Activated CD4-positive, alpha-beta T cell treated with anti-CD3 and anti-CD28 coated beads, Interleukin-2, Interleukin-6, amounts not matched to agents 100 ng/mL and 50 ng/mL, durations not matched to agents 16 hours and 8 hours (primary cell): ENCODE measurements at regions not wholly inside any gene's neighbourhood (a gene's known extent, or its start where the extent isn't known, plus 50 kb on each side); places are given as distances from the start of the nearest gene placed in this dataset.
"Not testable (repeated sequence)": the region's sequence is repeated elsewhere in the genome, so short reads cannot be mapped to it uniquely, and the experiment has no call there.

Experiments
- DNase-seq: peaks from one replicate; pipeline ENCODE4 v3.0.0-alpha.2; 2020

DNA sequence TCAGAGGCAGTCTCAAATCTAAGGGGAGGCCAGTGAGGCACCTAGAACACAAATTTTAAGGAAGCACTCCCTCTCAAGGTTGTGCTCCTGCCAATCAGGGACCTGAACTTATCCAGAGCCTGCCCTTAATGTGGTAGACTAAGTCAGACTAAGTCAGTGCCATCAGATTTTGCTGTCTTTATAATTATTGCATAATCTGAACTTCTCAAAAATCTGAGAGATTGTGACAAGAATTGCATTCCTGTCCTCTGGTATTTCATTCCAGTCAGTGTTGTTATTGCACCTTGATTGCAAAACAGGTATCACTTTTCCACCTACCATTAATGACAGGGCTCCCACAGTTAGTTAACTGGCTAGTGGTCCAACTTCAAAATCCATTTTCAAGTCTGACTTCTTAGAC is 197.1 kb upstream of the HCN1 start:
- DNase-seq: no peak

DNA sequence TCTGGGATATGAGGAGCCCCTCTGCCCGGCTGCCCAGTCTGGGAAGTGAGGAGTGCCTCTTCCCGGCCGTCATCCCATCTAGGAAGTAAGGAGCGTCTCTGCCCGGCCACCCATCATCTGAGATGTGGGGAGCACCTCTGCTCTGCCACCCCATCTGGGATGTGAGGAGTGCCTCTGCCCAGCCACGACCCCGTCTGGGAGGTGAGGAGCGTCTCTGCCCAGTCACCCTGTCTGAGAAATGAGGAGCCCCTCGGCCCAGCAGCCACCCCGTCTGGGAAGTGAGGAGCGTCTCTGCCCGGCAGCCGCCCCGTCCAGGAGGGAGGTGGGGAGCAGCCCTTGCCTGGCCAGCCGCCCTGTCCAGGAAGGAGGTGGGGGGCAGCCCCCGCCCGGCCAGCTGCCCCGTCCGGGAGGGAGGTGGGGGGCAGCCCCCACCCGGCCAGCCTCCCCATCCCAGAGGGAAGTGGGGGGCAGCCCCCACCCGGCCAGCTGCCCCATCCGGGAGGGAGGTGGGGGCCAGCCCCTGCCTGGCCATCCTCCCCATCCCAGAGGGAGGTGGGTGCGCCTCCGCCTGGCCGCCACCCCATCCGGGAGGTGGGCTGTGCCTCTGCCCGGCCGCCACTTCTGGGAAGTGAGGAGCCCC is 194.4 kb upstream of the HCN1 start:
- DNase-seq: not testable (repeated sequence)

GRCh38 chr5:45862763-45863162 is 166.6 kb upstream of the HCN1 start:
- no peak for DNase-seq

DNA sequence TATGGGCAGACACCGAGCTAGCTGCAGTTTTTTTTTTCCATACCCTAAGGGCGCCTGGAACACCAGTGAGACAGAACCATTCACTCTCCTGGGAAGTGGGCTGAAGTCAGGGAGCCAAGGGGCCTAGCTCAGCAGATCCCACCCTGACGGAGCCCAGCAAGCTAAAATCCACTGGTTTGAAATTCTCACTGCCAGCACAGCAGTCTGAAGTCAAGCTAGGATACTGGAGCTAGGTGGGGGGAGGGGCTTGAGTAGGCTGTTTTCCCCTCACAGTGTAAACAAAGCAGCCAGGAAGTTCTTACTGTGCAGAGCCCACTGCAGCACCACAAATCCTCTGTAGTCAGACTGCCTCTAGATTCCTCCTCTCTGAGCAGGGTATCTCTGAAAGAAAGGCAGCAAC is 151.7 kb upstream of the HCN1 start:
- no peak for DNase-seq

GRCh38 chr5:45826055-45826454 is 129.9 kb upstream of the HCN1 start:
- DNase-seq: no peak

- no peak for DNase-seq
Measured at GRCh38 chr5:45800331-45800730, 104.2 kb upstream of the HCN1 start.

DNA sequence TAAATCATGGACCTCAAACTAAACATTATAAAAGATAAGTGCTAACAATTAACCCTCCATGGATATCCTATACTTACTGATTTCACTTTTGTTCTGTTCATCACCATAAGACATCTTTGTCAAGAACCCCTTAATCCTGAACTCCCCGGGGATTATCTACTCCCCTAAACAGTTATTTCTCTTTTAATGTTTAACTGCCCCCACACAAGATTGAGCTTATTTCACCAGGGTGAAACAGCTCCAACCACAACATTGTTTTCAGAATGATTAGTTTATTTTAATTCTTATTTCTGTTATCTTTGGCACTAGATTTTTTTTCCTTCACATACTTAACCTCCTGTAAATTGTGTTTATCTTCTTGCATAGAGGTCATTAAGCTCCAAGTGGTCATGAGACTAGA is 103.2 kb upstream of the HCN1 start:
- DNase-seq: no peak

GRCh38 chr5:45796959-45797553 is 100.9 kb upstream of the HCN1 start:
- DNase-seq: peak; percentile 30

DNA sequence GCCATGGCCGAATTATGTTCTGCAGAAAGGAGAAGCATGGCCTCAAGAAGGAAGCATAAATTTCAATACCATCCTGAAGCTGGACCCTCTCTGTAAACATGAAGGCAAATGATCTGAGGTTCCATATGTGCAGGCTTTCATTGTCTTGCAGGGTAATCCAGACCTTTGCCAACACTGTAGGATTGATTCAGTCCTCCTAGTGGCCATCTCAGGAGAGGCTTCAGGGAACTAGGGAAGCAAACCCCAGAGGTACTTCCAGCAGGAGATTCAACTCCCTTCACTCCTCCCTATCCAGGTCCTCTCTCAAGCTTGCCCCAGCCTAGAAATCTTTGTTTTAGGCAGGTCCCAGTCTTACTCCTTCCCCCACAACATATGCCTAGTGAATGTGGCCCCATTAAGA is 99.3 kb upstream of the HCN1 start:
- no peak for DNase-seq

GRCh38 chr5:45793638-45794532 is 97.7 kb upstream of the HCN1 start:
- DNase-seq: peak; percentile 36

DNA sequence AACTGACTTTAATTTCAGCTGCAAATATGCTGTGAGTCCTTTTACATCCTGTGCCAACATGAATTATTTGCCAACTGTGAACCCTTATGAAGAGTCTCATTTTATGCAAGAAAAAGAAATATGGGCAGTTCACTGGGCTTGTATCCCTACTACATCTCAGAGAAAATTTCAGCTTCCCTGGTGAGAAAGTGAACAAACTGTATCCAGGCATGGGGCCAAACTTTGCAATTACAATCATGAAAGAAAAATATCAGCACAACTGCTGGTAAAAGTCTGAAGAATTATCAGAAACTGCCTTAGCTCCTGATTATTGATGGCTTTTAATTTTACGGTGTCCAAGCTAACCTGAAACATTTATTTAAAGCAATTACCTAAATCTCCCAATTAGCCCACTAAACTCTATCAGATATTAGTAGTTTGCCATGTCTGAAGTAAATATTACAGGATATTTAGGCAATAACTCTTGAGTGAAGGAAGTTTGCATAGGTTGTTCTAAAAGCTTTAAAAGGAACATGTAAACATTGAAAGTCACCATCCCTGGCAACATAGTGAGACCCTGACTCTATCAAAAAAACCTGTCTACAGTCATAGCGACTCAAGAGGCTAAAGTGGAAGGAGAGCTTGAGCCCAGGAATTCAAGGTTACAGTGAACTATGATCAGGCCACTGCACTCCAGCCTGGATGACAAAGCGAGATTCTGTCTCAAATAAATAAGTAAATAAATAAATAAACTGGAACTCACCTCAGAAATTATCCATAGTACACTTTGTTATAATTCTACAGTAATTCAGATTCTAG is 83.9 kb upstream of the HCN1 start:
- no peak for DNase-seq

- DNase-seq: no peak
Measured at GRCh38 chr5:45774528-45774927, 78.3 kb upstream of the HCN1 start.

DNA sequence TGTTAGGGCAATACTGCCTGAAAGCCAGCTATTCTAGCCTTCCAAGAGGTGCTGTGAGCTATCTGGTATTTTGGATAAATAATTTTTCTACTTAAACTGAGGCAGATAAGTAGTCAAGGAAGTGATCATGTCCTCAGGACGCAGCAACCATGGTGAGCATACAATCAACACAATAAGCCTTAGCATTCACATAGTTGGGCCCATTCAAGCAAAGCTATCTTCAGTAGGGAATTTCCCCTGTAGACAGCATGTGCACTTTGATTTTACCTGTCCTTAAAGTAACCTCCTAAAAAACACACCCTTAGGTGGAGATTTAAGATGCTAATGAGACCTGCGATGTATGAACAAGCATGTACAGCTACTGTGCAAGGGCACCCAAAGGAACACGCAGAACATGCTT is 76.2 kb upstream of the HCN1 start:
- DNase-seq: no peak

DNA sequence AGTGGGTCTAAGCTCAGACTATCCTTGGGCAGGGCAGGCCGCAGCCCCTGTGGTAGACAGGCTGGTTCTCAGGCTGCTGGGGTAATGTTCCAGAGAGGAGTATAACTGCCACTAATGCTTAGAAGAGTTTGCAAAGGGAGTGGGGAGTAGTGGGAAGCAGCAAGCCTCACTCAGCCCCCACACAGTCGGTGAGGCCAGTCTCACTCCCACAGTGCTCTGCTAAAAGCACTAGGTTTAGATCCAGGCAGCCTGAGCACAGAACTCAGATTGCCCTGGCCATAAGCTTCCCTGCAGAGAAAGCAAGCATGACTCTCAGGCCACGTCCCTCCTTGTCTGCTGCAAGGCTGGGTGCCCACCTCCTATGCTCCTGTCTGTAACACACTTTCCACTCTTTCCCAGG is 69.4 kb upstream of the HCN1 start:
- no peak for DNase-seq

DNA sequence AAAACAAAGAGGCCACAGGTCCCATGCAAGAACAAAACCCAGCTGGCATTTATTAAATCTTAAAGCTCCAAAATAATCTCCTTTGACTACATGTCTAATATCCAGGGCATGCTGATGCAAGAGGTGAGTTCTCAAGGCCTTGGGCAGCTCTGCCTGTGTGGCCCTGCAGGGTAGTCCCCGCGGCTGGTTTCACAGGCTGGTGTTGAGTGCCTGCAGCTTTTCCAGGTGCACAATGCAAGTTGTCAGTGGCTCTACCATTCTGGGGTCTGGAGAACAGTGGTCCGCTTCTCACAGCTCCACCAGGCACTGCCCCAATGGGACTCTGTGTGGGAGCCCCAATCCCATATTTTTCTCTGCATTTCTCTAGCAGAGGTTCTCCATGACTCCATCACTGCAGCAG is 54.4 kb upstream of the HCN1 start:
- DNase-seq: no peak

GRCh38 chr5:45748511-45748910 is 52.3 kb upstream of the HCN1 start:
- not testable (repeated sequence) for DNase-seq
